ENCODE measurements at regions not wholly inside any gene's neighbourhood (a gene's known extent, or its start where the extent isn't known, plus 50 kb on each side); places are given as distances from the start of the nearest gene placed in this dataset.
A peak's percentile ranks its signal among the peaks of the same experiment; 100 is the strongest.

DNA sequence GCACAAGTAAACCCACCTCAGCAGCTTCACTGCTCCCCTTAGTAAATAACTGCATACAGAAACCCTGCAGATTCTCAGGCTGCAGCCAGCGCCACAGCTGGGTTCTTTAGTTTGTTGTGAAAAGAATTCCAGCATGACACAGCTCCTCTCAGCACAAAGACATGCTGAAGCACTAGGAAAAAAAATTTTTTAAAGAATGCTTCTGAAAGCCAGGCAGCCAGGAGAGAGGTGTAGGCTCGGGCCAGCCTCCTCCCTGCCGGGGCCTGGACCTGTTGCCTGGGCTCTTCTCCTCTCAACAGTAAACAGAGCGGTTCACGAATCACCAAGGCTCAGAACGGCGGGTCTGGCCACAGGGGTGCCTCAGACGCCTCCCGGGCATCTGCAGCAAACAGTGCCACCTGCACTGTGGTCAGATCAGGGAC lies 95.7 kb upstream of the POU3F3 start:
- POLR2A ChIA-PET (ENCODE audit: partially characterized antibody), result interaction anchor here (0.7 to 1.4 kb wide), 3 partner anchors 9 to 99 kb away, joined by 3 to 6 read pairs (median 4); no protein-coding TSS in a partner anchor
- peak; percentile 72 to 77 for DNase-seq (ENCODE audit: low read depth in 1 of 2, low spot score in 2 of 2)
- Histone ChIP-seq H4K8ac (ENCODE audit: extremely low read depth, insufficient read depth, low read length) (no peak overlapping the region), H2AFZ (ENCODE audit: low read length) (no peak overlapping the region), H3K18ac (ENCODE audit: extremely low read depth, low read length) (peak overlapping the region; percentile 78; the same call in 1 of the 2 replicates), H2BK20ac (ENCODE audit: low read length) (peak overlapping the region; percentile 83; the same call in 1 of the 2 replicates), H3K79me2 (ENCODE audit: control insufficient read depth in 1 of 2, insufficient read depth in 2 of 2, low read length in 2 of 2) (no peaks in the 10 kb centered on the region), H3K23ac (ENCODE audit: insufficient read length) (no peak overlapping the region), H3K9me3 (ENCODE audit: insufficient read depth in 2 of 2, low read depth in 1 of 2, low read length in 1 of 2) (peaks cover 7 to 10% of the 10 kb centered on the region in 2 experiments), H3K56ac (replicated peaks; ENCODE audit: insufficient read length, low read depth, low read length) (no peak overlapping the region), H3K23me2 (ENCODE audit: low read depth, low read length) (no peaks in the 10 kb centered on the region; the same call in none of the 2 replicates), H4K5ac (ENCODE audit: insufficient read length, low read depth, low read length) (peak overlapping the region; percentile 50), H4K91ac (replicated peaks; ENCODE audit: insufficient read length, low read length) (peak overlapping the region; percentile 32), H3K27me3 (replicated peaks in 1 of 4; ENCODE audit: control insufficient read depth in 3 of 4, extremely low read depth in 1 of 4, insufficient read depth in 3 of 4, low read length in 3 of 4) (peaks cover 0 to 2% (median 0%) of the 10 kb centered on the region in 4 experiments; a peak in 2 of 7 replicates), H3K4me2 (ENCODE audit: insufficient read depth in 1 of 2, low read depth in 2 of 2, low read length in 2 of 2) (peak overlapping the region; percentile 55 to 62), H3K27ac (ENCODE audit: low read depth, low read length) (peak overlapping the region; percentile 79), H3K36me3 (ENCODE audit: control insufficient read depth in 2 of 4, insufficient read depth in 4 of 4, low read length in 3 of 4) (no peaks in the 10 kb centered on the region; a peak in 1 of 8 replicates), H2BK12ac (ENCODE audit: low read depth, low read length) (peak overlapping the region; percentile 84; the same call in 1 of the 2 replicates), H3K4me3 (ENCODE audit: extremely low read depth in 1 of 4, insufficient read depth in 2 of 4, low read depth in 3 of 4, low read length in 4 of 4) (peak overlapping the region in 1 of 4 experiments; percentile 30; a peak in 3 of 8 replicates), H2BK15ac (ENCODE audit: low read length) (no peak overlapping the region), H2BK120ac (replicated peaks; ENCODE audit: low read depth, low read length) (no peak overlapping the region), H3K14ac (ENCODE audit: insufficient read length) (no peak overlapping the region), H3K4ac (replicated peaks; ENCODE audit: insufficient read length, low read depth, low read length) (no peak overlapping the region), H2BK5ac (ENCODE audit: low read depth, low read length) (peak overlapping the region; percentile 53; the same call in 1 of the 2 replicates), H3K9ac (replicated peaks in 1 of 4; ENCODE audit: extremely low read depth in 1 of 4, low read depth in 3 of 4, low read length in 3 of 4) (peak overlapping the region in 2 of 4 experiments; percentile 5 to 26; a peak in 2 of 7 replicates), H4K20me1 (replicated peaks in 1 of 2; ENCODE audit: control insufficient read depth in 1 of 2, insufficient read depth in 2 of 2, low read length in 2 of 2) (no peaks in the 10 kb centered on the region), H2AK5ac (ENCODE audit: low read depth, low read length) (no peak overlapping the region), H3K4me1 (replicated peaks in 1 of 4; ENCODE audit: control insufficient read depth in 3 of 4, insufficient read depth in 4 of 4, low read length in 3 of 4) (peaks cover 0 to 21% (median 11%) of the 10 kb centered on the region in 4 experiments; a peak in 4 of 7 replicates), H3K79me1 (ENCODE audit: low read depth, low read length) (no peaks in the 10 kb centered on the region; the same call in 1 of the 2 replicates)
- FAIRE-seq, result peak; percentile 52
- CTCF ChIA-PET (ENCODE audit: partially characterized antibody), result interaction anchor here (1.5 to 2.0 kb wide), 2 partner anchors 25 to 46 kb away, joined by 4 to 8 read pairs; no protein-coding TSS in a partner anchor
- 9% methylated on average over 9 of the region's 9 CpGs; no CpG with 5 or more reads in 1 of the 2 experiments for WGBS, 2 experiments (ENCODE audit: extremely low coverage in 1 of 2, insufficient coverage in 1 of 2, insufficient read length in 1 of 2, insufficient replicate concordance in 2 of 2, low coverage in 1 of 2, low lambda C conversion rate in 2 of 2, missing lambda C conversion rate in 1 of 2)
- peak; percentile 36; the same call in 1 of the 2 replicates for TF ChIP-seq JUND (IDR thresholded peaks at IDR 0.05; ENCODE audit: low read length)
- peak; percentile 21 to 30; a peak in 1 of 3 replicates for TF ChIP-seq POLR2A (IDR thresholded peaks at IDR 0.05; ENCODE audit: control extremely low read depth in 1 of 2, low read depth in 2 of 2, low read length in 2 of 2)

Data from H1 (cell line).